UCSD-AML1 (cell line): ENCODE measurements at regions not wholly inside any gene's neighbourhood (a gene's known extent, or its start where the extent isn't known, plus 50 kb on each side); places are given as distances from the start of the nearest gene placed in this dataset.

Experiments
- DNase-seq: peaks from one replicate; lab custom pipeline; 2025; ENCODE audit not compliant: unreplicated experiment; lab: John Stamatoyannopoulos, UW

GRCh38 chr4:24637173-24637572, 52.8 kb upstream of the DHX15 start:
- no peak for DNase-seq

- DNase-seq = no peak
Observed at GRCh38 chr4:24638396-24638875, 54.1 kb upstream of the DHX15 start.

GRCh38 chr4:24639714-24640113, 55.4 kb upstream of the DHX15 start:
- peak; percentile 15 for DNase-seq

- no peak for DNase-seq
Observed at GRCh38 chr4:24640366-24640765, 56.0 kb upstream of the DHX15 start.

GRCh38 chr4:24642981-24643547, 58.7 kb upstream of the DHX15 start:
- DNase-seq = no peak

GRCh38 chr4:24643774-24644520, 59.6 kb upstream of the DHX15 start:
- DNase-seq = no peak

GRCh38 chr4:24644983-24645764, 60.8 kb upstream of the DHX15 start:
- DNase-seq = no peak

- no peak for DNase-seq
Observed at GRCh38 chr4:24645765-24646550, 61.6 kb upstream of the DHX15 start.

GRCh38 chr4:24646798-24647460, 62.6 kb upstream of the DHX15 start:
- no peak for DNase-seq

GRCh38 chr4:24650849-24651640, 66.7 kb upstream of the DHX15 start:
- DNase-seq = no peak

- no peak for DNase-seq
Observed at GRCh38 chr4:24655326-24655725, 71.0 kb upstream of the DHX15 start.

- no peak for DNase-seq
Observed at GRCh38 chr4:24655971-24656370, 71.6 kb upstream of the DHX15 start.

GRCh38 chr4:24656906-24657305, 72.6 kb upstream of the DHX15 start:
- no peak for DNase-seq

- DNase-seq = peak; percentile 44
Observed at GRCh38 chr4:24657768-24658617, 73.6 kb upstream of the DHX15 start.

GRCh38 chr4:24659241-24659961, 75.0 kb upstream of the DHX15 start:
- DNase-seq = no peak

GRCh38 chr4:24662056-24662455, 77.7 kb upstream of the DHX15 start:
- no peak for DNase-seq

GRCh38 chr4:24662542-24662941, 78.2 kb upstream of the DHX15 start:
- DNase-seq = no peak

GRCh38 chr4:24664956-24665355, 80.6 kb upstream of the DHX15 start:
- no peak for DNase-seq
